IPS-18a (cell line): ENCODE measurements at regions not wholly inside any gene's neighbourhood (a gene's known extent, or its start where the extent isn't known, plus 50 kb on each side); places are given as distances from the start of the nearest gene placed in this dataset.
"Not testable (repeated sequence)": the region's sequence is repeated elsewhere in the genome, so short reads cannot be mapped to it uniquely, and the experiment has no call there.

ENCODE experiments used
- H3K27ac ChIP-seq: one replicate; pipeline ENCODE4 v1.5.1; 2013; ENCODE audit warnings: low read length
- H3K27me3 ChIP-seq: one replicate; pipeline ENCODE4 v1.6.1; 2013; ENCODE audit warnings: mild to moderate bottlenecking, low read length; ENCODE audit not compliant: control insufficient read depth, insufficient read depth
- H3K36me3 ChIP-seq: one replicate; pipeline ENCODE4 v1.6.1; 2013; ENCODE audit warnings: low read depth, low read length; ENCODE audit not compliant: control insufficient read depth
- H3K4me1 ChIP-seq: one replicate; pipeline ENCODE4 v1.6.1; 2013; ENCODE audit warnings: low read depth, low read length; ENCODE audit not compliant: control insufficient read depth
- H3K4me3 ChIP-seq: one replicate; pipeline ENCODE4 v1.5.1; 2013; ENCODE audit warnings: low read length
- H3K9ac ChIP-seq: one replicate; pipeline ENCODE4 v1.6.1; 2013; ENCODE audit warnings: mild to moderate bottlenecking, low read length, moderate library complexity
- H3K9me3 ChIP-seq: one replicate; pipeline ENCODE4 v1.6.1; 2013; ENCODE audit warnings: low read depth, low read length; ENCODE audit not compliant: control insufficient read depth

DNA sequence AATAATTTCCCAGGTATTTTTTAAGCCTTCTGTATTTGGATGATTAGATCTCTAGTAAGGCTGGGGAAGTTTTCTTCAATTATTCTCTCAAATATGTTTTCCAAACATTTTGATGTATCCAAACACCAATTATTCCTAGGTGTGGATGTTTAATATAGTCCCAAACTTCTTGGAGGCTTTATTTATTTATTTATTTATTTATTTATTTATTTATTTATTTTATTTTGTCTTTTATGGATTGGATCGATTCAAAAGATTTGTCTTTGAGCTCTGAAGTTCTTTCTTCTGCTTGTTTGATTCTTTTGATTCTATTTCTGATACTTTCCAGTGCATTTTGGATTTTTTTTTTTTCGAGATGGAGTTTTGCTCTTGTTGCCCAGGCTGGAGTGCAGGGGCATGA, 2267.9 kb upstream of the RAG2 start:
- no peak overlapping the region for H3K27ac ChIP-seq
- no peak overlapping the region for H3K4me3 ChIP-seq
- H3K27me3 ChIP-seq: no peaks in the 10 kb centered on the region
- H3K4me1 ChIP-seq: no peaks in the 10 kb centered on the region
- H3K9me3 ChIP-seq: peaks cover 9% of the 10 kb centered on the region
- H3K36me3 ChIP-seq: no peaks in the 10 kb centered on the region
- H3K9ac ChIP-seq: no peak overlapping the region

GRCh38 chr11:38842991-38843390, 2245.0 kb upstream of the RAG2 start:
- Histone ChIP-seq H3K27me3 (no peaks in the 10 kb centered on the region), H3K4me3 (no peak overlapping the region), H3K9ac (no peak overlapping the region), H3K4me1 (no peaks in the 10 kb centered on the region), H3K36me3 (no peaks in the 10 kb centered on the region), H3K9me3 (no peaks in the 10 kb centered on the region), H3K27ac (no peak overlapping the region)

DNA sequence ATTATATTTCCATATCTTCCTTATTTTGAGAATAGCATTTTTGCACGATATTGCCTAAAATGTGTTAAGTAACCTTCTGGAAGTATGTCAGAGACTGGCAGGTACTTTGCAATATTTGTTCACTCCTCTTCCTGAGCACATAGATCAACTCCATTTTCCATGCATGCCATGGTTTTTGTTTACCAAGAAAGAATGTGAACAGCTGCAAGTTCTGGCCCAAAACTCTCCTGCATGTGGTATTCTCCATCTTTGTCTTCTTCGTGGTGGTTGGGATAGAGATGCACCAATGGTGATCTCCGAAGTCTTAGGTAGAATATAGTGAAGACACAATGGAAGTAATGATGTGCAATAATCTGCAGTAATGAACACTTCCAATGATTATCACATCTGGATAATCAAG, 2241.0 kb upstream of the RAG2 start:
- Histone ChIP-seq H3K27ac (no peak overlapping the region), H3K4me3 (no peak overlapping the region), H3K4me1 (peaks cover 3% of the 10 kb centered on the region), H3K9me3 (no peaks in the 10 kb centered on the region), H3K36me3 (no peaks in the 10 kb centered on the region), H3K9ac (no peak overlapping the region), H3K27me3 (no peaks in the 10 kb centered on the region)

DNA sequence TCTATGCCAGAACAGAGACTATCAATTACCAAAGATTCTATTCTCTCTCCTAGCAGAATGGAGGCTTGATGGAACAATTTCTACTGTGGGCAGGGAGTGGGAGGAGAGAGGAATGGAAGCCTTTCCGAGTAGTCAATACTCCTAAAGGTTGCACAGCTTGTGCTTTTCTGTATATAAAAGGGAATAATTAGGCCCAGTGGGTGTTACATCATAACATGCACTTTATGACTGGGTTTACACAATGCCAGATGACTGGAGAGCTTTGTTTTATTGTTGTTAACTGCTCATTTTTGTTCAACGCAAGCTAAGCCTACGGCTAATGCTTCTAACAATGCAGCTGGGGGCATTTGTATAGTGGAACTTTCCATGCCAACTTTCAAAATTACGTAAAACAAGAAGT, 2237.9 kb upstream of the RAG2 start:
- H3K27ac ChIP-seq: no peak overlapping the region
- H3K36me3 ChIP-seq: no peaks in the 10 kb centered on the region

DNA sequence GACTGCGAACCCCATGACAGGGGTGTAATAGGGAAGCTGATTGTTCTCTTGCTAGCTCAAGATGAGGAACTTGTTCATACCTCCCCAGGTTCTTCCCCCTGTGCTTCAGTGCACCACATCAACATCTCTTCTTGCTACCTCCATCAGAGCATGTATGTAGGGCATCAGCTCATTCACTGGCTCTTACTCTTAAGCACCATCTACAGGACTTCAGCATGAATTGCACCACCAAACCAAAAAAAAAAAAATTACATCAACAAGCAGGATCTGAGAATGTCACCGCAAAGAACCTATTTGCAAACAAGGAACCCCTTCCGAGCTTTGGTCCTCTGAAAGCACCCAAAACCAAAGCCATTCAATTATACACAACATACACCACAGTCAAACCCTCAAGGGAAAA, 2226.5 kb upstream of the RAG2 start:
- Histone ChIP-seq H3K9ac (no peak overlapping the region), H3K4me1 (no peaks in the 10 kb centered on the region), H3K27me3 (no peaks in the 10 kb centered on the region), H3K9me3 (peaks cover 11% of the 10 kb centered on the region), H3K36me3 (no peaks in the 10 kb centered on the region), H3K27ac (no peak overlapping the region), H3K4me3 (no peak overlapping the region)

More for the DNA sequence above, 2237.9 kb upstream of the RAG2 start:
- H3K4me3 ChIP-seq: no peak overlapping the region
- no peak overlapping the region for H3K9ac ChIP-seq
- H3K4me1 ChIP-seq: peaks cover 3% of the 10 kb centered on the region
- H3K27me3 ChIP-seq: no peaks in the 10 kb centered on the region
- no peaks in the 10 kb centered on the region for H3K9me3 ChIP-seq

DNA sequence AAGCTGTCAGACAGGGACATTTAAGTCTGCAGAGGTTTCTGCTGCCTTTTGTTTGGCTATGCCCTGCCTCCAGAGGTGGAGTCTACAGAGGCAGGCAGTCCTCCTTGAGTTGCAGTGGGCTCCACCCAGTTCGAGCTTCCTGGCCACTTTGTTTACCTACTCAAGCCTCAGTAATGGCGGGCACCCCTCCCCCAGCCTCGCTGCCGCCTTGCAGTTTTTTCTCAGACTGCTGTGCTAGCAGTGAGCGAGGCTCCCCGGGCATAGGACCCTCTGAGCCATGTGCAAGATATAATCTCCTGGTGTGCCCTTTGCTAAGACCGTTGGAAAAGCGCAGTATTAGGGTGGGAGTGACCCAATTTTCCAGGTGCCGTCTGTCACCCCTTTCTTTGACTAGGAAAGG, 2223.8 kb upstream of the RAG2 start:
- H3K9ac ChIP-seq, H3K27ac ChIP-seq, H3K9me3 ChIP-seq, H3K4me1 ChIP-seq, H3K27me3 ChIP-seq, H3K36me3 ChIP-seq, H3K4me3 ChIP-seq: not testable (repeated sequence)

DNA sequence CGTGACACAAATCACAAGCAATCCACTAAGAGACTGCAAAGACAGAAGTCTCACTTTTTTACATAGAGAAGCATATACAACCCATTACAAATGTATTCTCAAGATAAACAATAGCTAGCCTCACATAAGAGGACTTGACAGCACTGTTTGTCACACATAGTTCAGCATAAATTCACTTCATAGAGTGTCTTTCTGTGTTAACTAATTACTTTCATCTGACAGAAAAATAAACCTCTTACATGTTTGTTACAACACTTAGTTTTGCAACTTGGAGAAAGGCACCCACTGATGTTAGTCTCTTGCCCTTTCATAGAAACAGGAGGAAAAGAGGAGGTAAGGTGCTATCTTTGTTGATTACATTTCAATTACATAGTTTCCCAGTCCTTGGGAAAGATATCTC, 2221.9 kb upstream of the RAG2 start:
- no peak overlapping the region for H3K27ac ChIP-seq
- no peaks in the 10 kb centered on the region for H3K36me3 ChIP-seq
- no peak overlapping the region for H3K9ac ChIP-seq

GRCh38 chr11:38818720-38819119, 2220.7 kb upstream of the RAG2 start:
- H3K9ac ChIP-seq: no peak overlapping the region
- no peaks in the 10 kb centered on the region for H3K4me1 ChIP-seq
- no peaks in the 10 kb centered on the region for H3K27me3 ChIP-seq
- no peaks in the 10 kb centered on the region for H3K36me3 ChIP-seq
- H3K4me3 ChIP-seq: no peak overlapping the region
- H3K9me3 ChIP-seq: no peaks in the 10 kb centered on the region
- no peak overlapping the region for H3K27ac ChIP-seq

More for the DNA sequence above, 2221.9 kb upstream of the RAG2 start:
- Histone ChIP-seq H3K9me3 (no peaks in the 10 kb centered on the region), H3K27me3 (no peaks in the 10 kb centered on the region), H3K4me3 (no peak overlapping the region), H3K4me1 (no peaks in the 10 kb centered on the region)

- no peak overlapping the region for H3K9ac ChIP-seq
Measured at GRCh38 chr11:38814670-38815069, 2216.6 kb upstream of the RAG2 start.

DNA sequence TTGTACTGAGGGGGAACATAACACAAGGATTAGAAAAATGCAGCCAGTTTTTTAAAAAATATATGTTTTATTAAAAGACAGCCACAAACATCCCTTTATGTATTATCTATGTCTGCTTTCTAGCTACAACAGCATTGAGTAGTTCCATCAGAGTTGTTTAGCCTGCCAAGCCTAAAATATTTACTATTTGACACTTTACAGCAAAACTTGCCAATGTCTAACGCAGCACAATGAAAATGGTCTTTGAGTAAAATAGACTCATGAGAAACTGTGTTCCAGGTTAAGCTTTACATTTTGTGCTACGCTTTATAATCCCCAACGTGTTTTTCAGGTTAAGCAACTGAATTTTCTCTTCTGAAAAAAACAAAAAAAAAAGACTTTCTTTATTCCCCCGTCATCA, 2211.5 kb upstream of the RAG2 start:
- Histone ChIP-seq H3K36me3 (no peaks in the 10 kb centered on the region), H3K4me1 (no peaks in the 10 kb centered on the region), H3K27me3 (no peaks in the 10 kb centered on the region), H3K4me3 (no peak overlapping the region), H3K9ac (no peak overlapping the region), H3K27ac (no peak overlapping the region), H3K9me3 (no peaks in the 10 kb centered on the region)

More at GRCh38 chr11:38814670-38815069, 2216.6 kb upstream of the RAG2 start:
- Histone ChIP-seq H3K27ac (no peak overlapping the region), H3K4me1 (no peaks in the 10 kb centered on the region), H3K27me3 (no peaks in the 10 kb centered on the region), H3K9me3 (no peaks in the 10 kb centered on the region), H3K4me3 (no peak overlapping the region), H3K36me3 (no peaks in the 10 kb centered on the region)

GRCh38 chr11:38796281-38796680, 2198.2 kb upstream of the RAG2 start:
- Histone ChIP-seq H3K9ac (no peak overlapping the region), H3K27ac (no peak overlapping the region), H3K36me3 (no peaks in the 10 kb centered on the region), H3K4me3 (no peak overlapping the region), H3K9me3 (no peaks in the 10 kb centered on the region), H3K4me1 (peaks cover 5% of the 10 kb centered on the region), H3K27me3 (no peaks in the 10 kb centered on the region)

- no peak overlapping the region for H3K27ac ChIP-seq
- H3K4me1 ChIP-seq: peaks cover 5% of the 10 kb centered on the region
- H3K27me3 ChIP-seq: no peaks in the 10 kb centered on the region
- no peak overlapping the region for H3K4me3 ChIP-seq
- H3K9me3 ChIP-seq: no peaks in the 10 kb centered on the region
- H3K9ac ChIP-seq: no peak overlapping the region
- no peaks in the 10 kb centered on the region for H3K36me3 ChIP-seq
Measured at GRCh38 chr11:38795027-38795426, 2197.0 kb upstream of the RAG2 start.
